ENCODE measurements at regions not wholly inside any gene's neighbourhood (a gene's known extent, or its start where the extent isn't known, plus 50 kb on each side); places are given as distances from the start of the nearest gene placed in this dataset.
A peak's percentile ranks its signal among the peaks of the same experiment; 100 is the strongest.

GRCh38 chr11:19330416-19330815 is 89.7 kb upstream of the E2F8 start:
- DNase-seq (ENCODE audit: low spot score): no peak

GRCh38 chr11:19329970-19330369 is 89.2 kb upstream of the E2F8 start:
- no peak for DNase-seq (ENCODE audit: low spot score)

GRCh38 chr11:19328586-19329311 is 88.0 kb upstream of the E2F8 start:
- DNase-seq (ENCODE audit: low spot score): no peak

- DNase-seq (ENCODE audit: low spot score): no peak
Observed at GRCh38 chr11:19327280-19327679, 86.5 kb upstream of the E2F8 start.

GRCh38 chr11:19326499-19326898 is 85.8 kb upstream of the E2F8 start:
- peak; percentile 25 for DNase-seq (ENCODE audit: low spot score)

GRCh38 chr11:19323502-19323901 is 82.8 kb upstream of the E2F8 start:
- no peak for DNase-seq (ENCODE audit: low spot score)

GRCh38 chr11:19321351-19321750 is 80.6 kb upstream of the E2F8 start:
- DNase-seq (ENCODE audit: low spot score): no peak

- DNase-seq (ENCODE audit: low spot score): no peak
Observed at GRCh38 chr11:19320827-19321226, 80.1 kb upstream of the E2F8 start.

GRCh38 chr11:19316434-19316833 is 75.7 kb upstream of the E2F8 start:
- no peak for DNase-seq (ENCODE audit: low spot score)

GRCh38 chr11:19315511-19315910 is 74.8 kb upstream of the E2F8 start:
- DNase-seq (ENCODE audit: low spot score): no peak

- no peak for DNase-seq (ENCODE audit: low spot score)
Observed at GRCh38 chr11:19313140-19313539, 72.4 kb upstream of the E2F8 start.

- DNase-seq (ENCODE audit: low spot score): peak; percentile 55
Observed at GRCh38 chr11:19311308-19312030, 70.7 kb upstream of the E2F8 start.

GRCh38 chr11:19307498-19307897 is 66.8 kb upstream of the E2F8 start:
- DNase-seq (ENCODE audit: low spot score): no peak

GRCh38 chr11:19306179-19306944 is 65.6 kb upstream of the E2F8 start:
- no peak for DNase-seq (ENCODE audit: low spot score)

- no peak for DNase-seq (ENCODE audit: low spot score)
Observed at GRCh38 chr11:19301361-19301760, 60.6 kb upstream of the E2F8 start.

GRCh38 chr11:19294444-19294843 is 53.7 kb upstream of the E2F8 start:
- DNase-seq (ENCODE audit: low spot score): no peak

- no peak for DNase-seq (ENCODE audit: low spot score)
Observed at GRCh38 chr11:19291064-19291463, 50.3 kb upstream of the E2F8 start.

Data from hepatic stellate cell (primary cell).